ENCODE measurements at regions not wholly inside any gene's neighbourhood (a gene's known extent, or its start where the extent isn't known, plus 50 kb on each side); places are given as distances from the start of the nearest gene placed in this dataset.

GRCh38 chr9:27768781-27769180 lies 195.5 kb upstream of the C9orf72 start:
- TF ChIP-seq POLR2A (IDR thresholded peaks at IDR 0.05) (no peak), CTCF (IDR thresholded peaks at IDR 0.05) (no peak)

All from right lobe of liver (tissue), 4 donors.